GM19328 (cell line): ENCODE measurements at regions not wholly inside any gene's neighbourhood (a gene's known extent, or its start where the extent isn't known, plus 50 kb on each side); places are given as distances from the start of the nearest gene placed in this dataset.

Experiments
- ATAC-seq: cut with Tn5 transposase; IDR thresholded peaks from one replicate; pipeline ENCODE4 v1.9.1; 2021; ENCODE audit warnings: mild to moderate bottlenecking, moderate library complexity; ENCODE audit not compliant: unreplicated experiment

GRCh38 chr9:89721176-89721700 is 116.4 kb downstream of the GADD45G start:
- no peak for ATAC-seq

GRCh38 chr9:89721971-89722530 is 117.2 kb downstream of the GADD45G start:
- no peak for ATAC-seq

- no peak for ATAC-seq
Measured at GRCh38 chr9:89722712-89723111, 117.9 kb downstream of the GADD45G start.

DNA sequence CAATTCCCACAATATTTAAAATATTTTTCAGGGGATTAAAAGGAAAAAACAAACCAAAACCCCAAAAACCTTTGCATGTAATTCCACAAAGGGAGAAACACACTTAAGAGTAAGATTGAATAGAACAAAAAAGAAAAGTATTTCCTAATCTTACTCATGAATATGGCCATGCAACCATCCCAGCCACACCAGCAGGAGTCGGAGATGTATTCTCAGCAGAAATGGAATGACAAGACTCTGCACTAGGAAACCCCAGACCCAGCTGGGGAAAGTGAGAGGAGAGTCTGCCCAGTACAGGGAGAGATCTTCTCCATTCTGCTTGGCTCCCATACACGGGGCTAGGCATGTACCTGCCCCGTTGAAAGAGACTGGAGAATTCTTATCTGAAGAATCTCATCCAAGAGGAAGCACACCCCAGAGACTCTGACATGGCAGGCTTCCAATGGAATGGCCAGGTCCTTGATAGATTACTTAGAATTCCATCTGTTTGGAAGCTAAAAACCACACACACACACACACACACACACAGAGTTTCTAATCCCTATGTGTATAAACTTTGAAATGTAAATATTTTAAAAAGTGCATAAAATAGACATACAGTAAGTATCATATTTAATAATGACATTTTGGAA is 118.8 kb downstream of the GADD45G start:
- no peak for ATAC-seq

- ATAC-seq: no peak
Measured at GRCh38 chr9:89724659-89725058, 119.8 kb downstream of the GADD45G start.

DNA sequence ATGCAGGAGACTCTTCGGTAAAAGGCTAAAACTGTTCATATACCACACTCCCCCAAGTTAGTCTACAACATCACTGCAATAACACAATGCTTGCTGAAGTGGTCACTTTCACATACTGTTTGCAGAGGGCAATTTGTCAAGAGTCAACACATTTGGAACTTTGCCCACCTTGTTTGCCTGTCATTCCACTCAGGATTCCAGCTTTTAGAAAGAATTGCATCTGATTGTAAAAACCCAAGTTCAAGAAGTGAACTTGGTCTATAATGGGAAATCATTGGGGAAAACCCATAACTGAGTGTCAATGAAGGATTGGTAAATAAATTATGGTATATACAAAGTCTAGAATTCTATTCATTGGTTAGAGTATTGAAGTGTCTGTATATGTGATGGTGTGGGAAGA is 120.5 kb downstream of the GADD45G start:
- no peak for ATAC-seq

DNA sequence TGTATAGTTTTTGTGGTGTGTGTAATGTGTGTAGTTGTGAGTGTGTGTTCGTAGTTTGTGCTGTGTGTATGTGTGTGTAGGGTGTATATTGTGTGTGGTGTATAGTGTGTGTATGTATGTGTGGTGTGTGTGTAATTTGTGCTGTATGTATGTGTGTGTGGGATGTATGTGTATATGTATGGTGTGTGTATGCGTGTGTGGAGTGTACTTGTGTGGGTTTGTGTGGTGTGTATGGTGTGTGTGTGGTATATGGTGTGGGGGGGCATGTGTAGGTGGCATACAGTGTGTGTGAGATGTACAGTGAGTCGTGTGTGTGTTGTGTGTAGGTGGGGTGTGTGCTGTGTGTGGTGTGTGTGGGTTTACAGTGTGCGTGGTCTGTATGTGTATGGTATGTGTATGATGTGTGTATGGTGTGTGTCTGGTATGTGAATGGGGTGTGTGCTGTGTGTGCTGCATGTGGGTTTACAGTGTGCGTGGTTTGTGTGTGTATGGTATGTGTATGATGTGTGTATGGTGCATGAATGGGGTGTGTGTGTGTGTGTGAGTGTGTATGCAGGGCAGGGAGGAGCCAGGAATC is 125.2 kb downstream of the GADD45G start:
- ATAC-seq: no peak

- ATAC-seq: no peak
Measured at GRCh38 chr9:89730715-89731114, 125.9 kb downstream of the GADD45G start.

DNA sequence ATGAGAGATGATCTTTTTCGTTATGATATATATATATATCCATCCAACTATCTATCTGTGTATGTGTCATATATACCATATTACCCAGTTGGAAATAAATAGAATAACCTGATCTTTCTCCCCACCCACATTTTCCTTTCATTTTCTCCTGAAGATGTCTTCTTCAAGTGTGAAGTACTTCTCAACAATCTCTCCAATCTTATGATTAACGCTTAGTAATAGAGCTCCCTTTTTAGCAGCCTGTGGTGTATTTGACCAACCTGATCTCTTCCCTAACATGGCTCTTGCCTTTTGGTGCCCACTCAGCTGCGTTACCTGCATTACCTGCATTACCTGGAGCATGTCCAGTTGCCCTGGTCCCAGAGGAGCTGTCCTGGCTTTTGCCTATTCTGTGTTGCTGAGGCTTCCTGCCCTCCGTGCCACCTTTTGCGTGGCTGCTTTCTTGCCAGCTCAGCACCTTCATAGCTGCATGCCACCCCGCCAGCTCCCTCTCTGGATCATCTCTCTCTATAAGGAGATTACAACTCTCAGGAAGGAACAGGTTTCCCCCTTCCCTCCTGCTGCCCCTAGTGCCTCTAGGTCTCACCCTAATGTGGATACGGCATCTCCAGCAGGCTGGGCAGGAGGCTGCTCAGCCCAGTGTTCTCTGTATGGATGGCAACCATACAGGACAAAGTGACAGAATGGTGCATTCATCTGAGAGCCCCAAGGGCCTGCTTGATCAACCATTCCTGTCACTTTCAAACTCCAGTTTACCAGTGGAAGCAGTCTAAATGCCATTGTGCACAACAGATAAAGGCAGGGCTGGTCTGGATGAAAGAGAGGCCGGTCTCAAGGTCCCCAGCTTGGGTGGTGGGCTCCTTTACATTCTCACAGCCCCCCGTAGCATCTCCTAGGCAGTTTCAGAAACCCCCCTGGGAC is 126.7 kb downstream of the GADD45G start:
- ATAC-seq: no peak

GRCh38 chr9:89732295-89732938 is 127.6 kb downstream of the GADD45G start:
- no peak for ATAC-seq

- no peak for ATAC-seq
Measured at GRCh38 chr9:89732939-89733324, 128.1 kb downstream of the GADD45G start.

DNA sequence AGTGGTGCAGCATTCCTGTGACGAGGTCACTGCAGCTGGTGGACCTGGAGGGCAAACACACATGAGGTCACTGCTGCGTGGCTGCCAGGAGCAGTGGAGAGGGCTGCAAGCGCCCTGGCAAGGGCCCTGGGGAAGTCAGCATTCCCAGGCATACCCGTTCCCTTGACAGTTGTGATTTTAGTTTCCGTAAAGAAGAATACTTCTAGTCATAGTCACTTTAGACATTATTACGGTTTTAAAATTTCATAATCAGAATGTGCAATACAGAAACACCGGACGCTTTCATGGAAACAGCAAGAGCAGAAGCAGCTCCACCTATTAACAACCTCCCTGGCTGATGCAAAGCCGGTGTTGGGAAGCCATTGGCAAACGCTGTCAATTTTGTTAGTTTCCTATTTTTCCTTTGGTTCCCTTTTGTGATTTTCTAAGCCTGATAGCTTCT is 129.8 kb downstream of the GADD45G start:
- no peak for ATAC-seq

- ATAC-seq: no peak
Measured at GRCh38 chr9:89738137-89738932, 133.5 kb downstream of the GADD45G start.

DNA sequence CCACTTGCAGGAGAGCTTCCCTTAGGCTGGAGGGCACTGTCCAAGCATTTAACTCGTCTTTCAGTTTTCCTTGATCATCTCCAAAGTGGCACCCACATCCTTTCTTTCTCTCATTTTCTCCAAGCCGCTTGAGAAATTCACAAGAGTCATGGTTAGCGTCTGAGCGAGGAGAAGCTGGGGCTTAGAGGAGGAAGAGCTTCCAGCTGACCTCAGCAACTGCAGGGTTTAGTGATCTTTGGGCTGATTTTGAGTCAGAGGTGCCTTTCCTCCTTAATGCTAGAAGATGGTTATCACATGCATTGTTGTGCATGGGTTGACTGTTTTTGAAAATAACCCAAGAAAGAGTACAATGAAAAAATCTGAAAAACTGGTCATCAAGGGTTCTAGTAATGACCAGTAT is 134.7 kb downstream of the GADD45G start:
- ATAC-seq: no peak

DNA sequence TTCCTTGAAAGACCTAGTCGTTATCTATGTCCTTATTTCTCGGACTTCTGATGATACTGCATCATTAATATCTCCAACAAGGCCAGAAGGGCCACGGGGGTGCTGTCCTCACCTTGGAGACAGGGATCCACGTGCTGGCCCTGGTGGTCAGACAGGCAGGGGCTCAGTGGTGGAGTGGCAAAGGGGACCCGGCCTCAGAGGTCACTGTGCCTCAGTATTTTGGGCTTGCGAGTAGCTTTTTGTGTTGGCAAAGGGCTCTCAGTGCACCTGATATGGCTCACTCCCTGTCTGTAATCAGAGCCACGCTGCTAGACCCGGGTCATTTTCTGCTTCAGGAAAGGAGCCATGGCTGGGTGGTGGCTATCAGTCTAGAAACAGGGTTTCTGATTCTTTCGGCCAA is 135.1 kb downstream of the GADD45G start:
- no peak for ATAC-seq

DNA sequence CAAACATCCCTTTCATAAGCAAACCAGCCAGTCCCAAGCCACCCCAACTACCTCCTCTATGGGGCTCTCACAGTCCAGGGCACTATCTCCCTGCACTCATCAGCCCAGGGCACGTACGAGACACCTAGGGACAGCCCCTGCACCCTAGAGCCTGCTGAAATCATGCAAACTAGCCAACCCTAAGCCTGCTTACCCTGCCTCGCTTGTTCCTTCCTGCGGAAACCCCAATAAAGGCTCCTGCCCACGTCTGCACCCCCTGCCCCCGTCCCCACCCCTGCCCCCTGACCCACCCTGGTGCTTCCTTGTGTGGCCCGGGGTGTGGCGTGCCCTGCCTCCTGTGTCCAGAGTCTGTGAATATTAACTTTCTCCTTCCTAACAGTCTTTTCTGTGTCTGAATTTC is 135.9 kb downstream of the GADD45G start:
- no peak for ATAC-seq

- no peak for ATAC-seq
Measured at GRCh38 chr9:89742660-89743059, 137.8 kb downstream of the GADD45G start.

GRCh38 chr9:89743216-89743572 is 138.4 kb downstream of the GADD45G start:
- peak; percentile 52 for ATAC-seq

DNA sequence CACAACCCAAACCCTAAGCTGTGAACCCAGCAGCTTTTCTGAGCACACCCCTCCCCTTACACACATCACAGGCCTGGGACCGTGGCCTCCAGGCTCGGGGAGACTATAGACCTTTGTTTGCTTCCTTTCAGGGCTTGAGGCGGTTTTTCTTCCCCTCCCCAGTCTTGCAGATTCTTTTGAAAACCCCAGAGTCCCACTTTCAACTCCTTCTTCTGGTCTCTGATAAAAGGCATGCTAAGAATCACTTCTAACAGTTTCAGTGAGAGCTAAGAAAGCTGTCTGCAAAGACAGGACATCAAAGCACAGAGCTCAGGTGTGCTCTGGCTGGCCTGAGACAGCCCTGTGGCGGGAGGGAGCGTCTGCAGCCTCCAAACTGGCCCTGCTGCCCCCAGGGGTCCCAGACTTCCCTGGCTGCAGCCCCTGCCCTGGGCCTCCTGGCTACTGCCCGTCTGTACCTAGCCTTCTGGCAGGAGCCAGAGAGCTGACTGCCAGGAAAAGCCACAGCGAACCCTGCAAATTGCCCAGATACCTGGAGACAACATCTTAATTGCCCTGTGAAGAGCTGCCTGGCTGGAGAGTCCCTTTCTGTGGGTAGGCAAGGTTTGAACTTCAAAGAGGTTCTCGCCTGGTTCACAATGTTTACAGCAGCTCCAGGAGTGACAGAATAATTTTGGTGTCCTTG is 138.9 kb downstream of the GADD45G start:
- ATAC-seq: peak; percentile 50

DNA sequence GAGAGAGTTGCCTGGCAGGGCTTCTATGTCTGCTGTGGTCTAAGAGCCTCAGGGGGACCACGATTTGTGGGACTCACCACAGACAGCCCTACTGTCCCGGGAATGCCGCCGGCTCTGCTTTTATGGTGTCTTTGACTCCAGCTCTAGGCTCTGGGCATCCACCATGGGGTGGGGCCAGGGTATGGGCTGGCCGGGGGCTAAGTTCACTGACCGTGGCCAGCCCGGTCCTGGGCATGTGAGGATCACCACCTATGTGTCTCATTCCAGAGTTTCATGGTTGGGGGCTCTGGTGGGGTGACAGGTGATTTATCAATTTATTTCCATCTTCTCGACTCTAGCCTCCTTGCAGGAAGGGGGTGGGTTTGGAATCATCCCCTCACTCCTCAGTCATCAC is 139.4 kb downstream of the GADD45G start:
- no peak for ATAC-seq
